Right atrium auricular region (tissue), 2 donors: ENCODE measurements at regions not wholly inside any gene's neighbourhood (a gene's known extent, or its start where the extent isn't known, plus 50 kb on each side); places are given as distances from the start of the nearest gene placed in this dataset.
A peak's percentile ranks its signal among the peaks of the same experiment; 100 is the strongest.

ENCODE experiments used
- DNase-seq: peaks from one replicate; pipeline ENCODE4 v3.0.0-alpha.2; 2019; ENCODE audit warnings: low spot score
- H3K27ac ChIP-seq, 2 donors: fragments of 200-600 bp; sonication (generic); 1 replicate in 1 of 2; 2 replicates in 1 of 2; pipeline ENCODE4 v1.5.1; 2016 to 2019
- H3K27me3 ChIP-seq, 2 donors: fragments of 200-600 bp; sonication (generic); one replicate each; pipeline versions ENCODE4 v1.5.1 to v1.6.0; 2017 to 2019
- H3K36me3 ChIP-seq: fragments of 200-600 bp; sonication (generic); one replicate; pipeline ENCODE4 v1.5.1; 2016
- H3K4me1 ChIP-seq, 2 donors: fragments of 200-600 bp; sonication (generic); one replicate each; pipeline versions ENCODE4 v1.5.1 to v1.6.0; 2017 to 2019
- H3K4me3 ChIP-seq, 2 donors: fragments of 200-600 bp; sonication (generic); 1 replicate in 1 of 2; 2 replicates in 1 of 2; pipeline ENCODE4 v1.5.1; 2017 to 2019; ENCODE audit warnings: mild to moderate bottlenecking in 1 of 2, moderate library complexity in 1 of 2
- H3K9me3 ChIP-seq, 2 donors: fragments of 200-600 bp; sonication (generic); one replicate each; pipeline ENCODE4 v1.5.1; 2019
- TF ChIP-seq, protein P1 (sequence below), 2 donors: fragments of 200-600 bp; sonication (generic); IDR thresholded peaks; one replicate each; pipeline ENCODE4 v1.5.1; 2019; ENCODE audit warnings: antibody characterized with exemption in 2 of 2

DNA sequence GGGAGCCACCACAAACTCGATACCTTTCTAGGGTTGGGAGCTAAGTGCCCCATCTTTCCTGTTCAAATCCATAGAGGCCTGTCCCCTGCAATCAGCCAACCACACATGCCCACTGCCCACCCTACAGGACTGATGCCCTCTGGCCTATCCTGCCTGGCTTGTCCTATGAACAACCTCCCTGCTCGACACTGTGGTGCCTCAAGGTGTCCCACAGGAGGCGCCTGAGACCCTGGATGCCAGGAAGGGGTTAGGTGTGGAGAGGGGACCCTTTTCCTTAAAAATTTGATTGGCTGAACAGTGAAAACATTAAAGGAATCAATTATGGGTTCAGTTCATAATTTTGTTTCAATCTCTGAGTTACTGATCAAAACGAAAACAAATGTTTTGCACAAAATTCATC, 97.3 kb upstream of the FZD10 start:
- no peaks in the 10 kb centered on the region for H3K9me3 ChIP-seq
- H3K4me1 ChIP-seq = no peaks in the 10 kb centered on the region
- no peaks in the 10 kb centered on the region for H3K27me3 ChIP-seq
- no peak overlapping the region for H3K27ac ChIP-seq
- no peak for DNase-seq
- no peaks in the 10 kb centered on the region for H3K36me3 ChIP-seq
- TF ChIP-seq, protein P1, sequence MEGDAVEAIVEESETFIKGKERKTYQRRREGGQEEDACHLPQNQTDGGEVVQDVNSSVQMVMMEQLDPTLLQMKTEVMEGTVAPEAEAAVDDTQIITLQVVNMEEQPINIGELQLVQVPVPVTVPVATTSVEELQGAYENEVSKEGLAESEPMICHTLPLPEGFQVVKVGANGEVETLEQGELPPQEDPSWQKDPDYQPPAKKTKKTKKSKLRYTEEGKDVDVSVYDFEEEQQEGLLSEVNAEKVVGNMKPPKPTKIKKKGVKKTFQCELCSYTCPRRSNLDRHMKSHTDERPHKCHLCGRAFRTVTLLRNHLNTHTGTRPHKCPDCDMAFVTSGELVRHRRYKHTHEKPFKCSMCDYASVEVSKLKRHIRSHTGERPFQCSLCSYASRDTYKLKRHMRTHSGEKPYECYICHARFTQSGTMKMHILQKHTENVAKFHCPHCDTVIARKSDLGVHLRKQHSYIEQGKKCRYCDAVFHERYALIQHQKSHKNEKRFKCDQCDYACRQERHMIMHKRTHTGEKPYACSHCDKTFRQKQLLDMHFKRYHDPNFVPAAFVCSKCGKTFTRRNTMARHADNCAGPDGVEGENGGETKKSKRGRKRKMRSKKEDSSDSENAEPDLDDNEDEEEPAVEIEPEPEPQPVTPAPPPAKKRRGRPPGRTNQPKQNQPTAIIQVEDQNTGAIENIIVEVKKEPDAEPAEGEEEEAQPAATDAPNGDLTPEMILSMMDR (IDR thresholded peaks at IDR 0.05) = no peak
- H3K4me3 ChIP-seq = no peak overlapping the region

DNA sequence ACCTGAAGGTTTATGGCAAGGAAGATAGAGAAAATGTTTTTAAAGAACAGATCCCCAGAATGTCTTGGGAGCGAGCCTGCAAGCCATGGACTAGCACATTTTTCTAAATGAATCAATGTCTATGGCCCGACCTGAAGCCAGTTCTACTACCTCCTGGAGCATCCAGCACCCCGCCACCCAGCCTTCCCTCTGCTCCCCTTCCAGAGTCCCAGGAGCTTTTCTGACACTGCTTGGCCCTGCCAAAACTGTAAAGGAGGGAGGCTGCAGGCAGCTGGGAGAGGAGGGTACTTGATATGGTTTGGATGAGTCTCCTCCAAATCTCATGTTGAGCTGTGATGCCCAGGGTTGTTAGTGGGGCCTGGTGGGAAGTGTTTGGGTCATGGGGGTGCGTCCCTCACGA, 95.5 kb upstream of the FZD10 start:
- Histone ChIP-seq H3K9me3 (no peaks in the 10 kb centered on the region), H3K27me3 (no peaks in the 10 kb centered on the region), H3K4me3 (no peak overlapping the region), H3K27ac (no peak overlapping the region), H3K4me1 (no peaks in the 10 kb centered on the region), H3K36me3 (no peaks in the 10 kb centered on the region)
- DNase-seq = no peak
- TF ChIP-seq, protein P1 (IDR thresholded peaks at IDR 0.05) = no peak

DNA sequence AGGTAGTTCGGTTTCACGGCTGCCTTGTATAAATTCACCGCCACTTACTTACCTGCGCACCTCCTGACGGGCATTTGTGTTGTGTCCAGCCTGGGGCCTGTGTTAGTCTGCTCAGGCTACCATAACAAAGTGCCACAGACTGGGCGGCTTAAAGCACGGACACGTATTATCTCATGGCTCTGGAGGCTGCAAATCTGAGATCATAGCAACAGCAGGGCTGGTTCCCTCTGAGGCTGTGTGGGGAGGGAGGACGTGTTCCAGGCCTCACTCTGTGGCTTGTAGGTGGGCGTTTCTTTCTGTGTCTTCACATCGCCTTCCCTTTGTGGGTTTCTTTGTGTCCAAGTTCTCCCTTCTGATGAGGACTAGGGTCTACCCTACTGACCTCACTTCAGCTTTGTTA, 93.5 kb upstream of the FZD10 start:
- Histone ChIP-seq H3K4me3 (no peak overlapping the region), H3K27me3 (no peaks in the 10 kb centered on the region), H3K27ac (no peak overlapping the region), H3K4me1 (no peaks in the 10 kb centered on the region), H3K9me3 (no peaks in the 10 kb centered on the region), H3K36me3 (no peaks in the 10 kb centered on the region)
- TF ChIP-seq, protein P1 (IDR thresholded peaks at IDR 0.05) = no peak
- DNase-seq = no peak

GRCh38 chr12:130070126-130070611, 92.1 kb upstream of the FZD10 start:
- Histone ChIP-seq H3K4me1 (no peaks in the 10 kb centered on the region), H3K9me3 (no peaks in the 10 kb centered on the region), H3K4me3 (peak overlapping the region in 1 of 2 donors; percentile 32), H3K27ac (no peak overlapping the region), H3K27me3 (no peaks in the 10 kb centered on the region), H3K36me3 (no peaks in the 10 kb centered on the region)
- TF ChIP-seq, protein P1 (IDR thresholded peaks at IDR 0.05) = no peak
- peak; percentile 74 for DNase-seq

- no peaks in the 10 kb centered on the region for H3K36me3 ChIP-seq
- no peak for DNase-seq
- H3K4me3 ChIP-seq = no peak overlapping the region
- H3K27me3 ChIP-seq = no peaks in the 10 kb centered on the region
- no peaks in the 10 kb centered on the region for H3K9me3 ChIP-seq
- no peaks in the 10 kb centered on the region for H3K4me1 ChIP-seq
- TF ChIP-seq, protein P1 (IDR thresholded peaks at IDR 0.05) = no peak
- H3K27ac ChIP-seq = no peak overlapping the region
Observed at GRCh38 chr12:130073721-130074120, 88.5 kb upstream of the FZD10 start.

DNA sequence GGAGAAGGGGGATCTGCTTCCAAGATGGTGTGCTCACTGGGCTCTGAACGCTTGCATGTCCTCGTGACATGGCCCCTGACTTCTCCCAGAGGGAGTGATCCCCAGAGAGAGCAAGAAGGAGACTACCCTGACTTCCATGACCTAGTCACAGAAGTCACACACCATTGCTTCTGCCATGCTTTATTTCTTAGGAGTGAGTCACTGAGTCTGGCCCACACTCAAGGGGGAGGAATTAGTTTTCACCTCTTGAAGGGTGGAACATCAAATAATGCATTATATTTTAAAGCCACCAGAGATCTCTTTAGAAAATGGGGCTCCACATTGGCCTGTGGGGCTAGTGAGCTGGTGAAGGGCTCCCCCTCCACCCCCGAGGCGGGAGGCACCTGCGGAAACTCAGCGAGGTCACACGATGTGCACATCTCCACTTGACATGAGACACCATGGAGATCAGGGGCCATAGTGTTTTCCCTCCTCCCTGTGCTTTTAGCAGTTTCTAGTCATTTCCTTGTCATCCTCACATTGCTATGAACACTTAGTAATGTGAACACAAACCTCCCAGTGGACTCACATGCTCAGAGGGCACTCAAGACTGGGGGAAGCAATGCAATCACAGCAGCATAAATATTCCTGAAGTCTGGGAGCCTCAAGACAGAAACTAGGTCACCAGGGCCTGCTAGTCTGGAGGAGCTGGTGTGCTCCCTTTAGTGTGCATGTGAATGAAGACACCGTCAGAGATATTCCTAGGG, 87.4 kb upstream of the FZD10 start:
- DNase-seq = no peak
- Histone ChIP-seq H3K4me1 (no peaks in the 10 kb centered on the region), H3K27ac (no peak overlapping the region), H3K27me3 (no peaks in the 10 kb centered on the region), H3K4me3 (no peak overlapping the region), H3K9me3 (no peaks in the 10 kb centered on the region), H3K36me3 (no peaks in the 10 kb centered on the region)
- TF ChIP-seq, protein P1 (IDR thresholded peaks at IDR 0.05) = no peak
